ENCODE measurements at regions not wholly inside any gene's neighbourhood (a gene's known extent, or its start where the extent isn't known, plus 50 kb on each side); places are given as distances from the start of the nearest gene placed in this dataset.

- no peak for TF ChIP-seq CTCF (IDR thresholded peaks at IDR 0.05)
- TF ChIP-seq POLR2A (IDR thresholded peaks at IDR 0.05), result no peak
Measured at GRCh38 chr20:23255106-23255505, 95.5 kb upstream of the NXT1 start.
